ENCODE measurements at regions not wholly inside any gene's neighbourhood (a gene's known extent, or its start where the extent isn't known, plus 50 kb on each side); places are given as distances from the start of the nearest gene placed in this dataset.
"Not testable (repeated sequence)": the region's sequence is repeated elsewhere in the genome, so short reads cannot be mapped to it uniquely, and the experiment has no call there.

GRCh38 chr10:4181081-4181480 is 396.1 kb upstream of the KLF6 start:
- no peak for DNase-seq (ENCODE audit: low read depth in 2 of 3, low spot score in 2 of 3)

- DNase-seq (ENCODE audit: low read depth in 2 of 3, low spot score in 2 of 3): no peak
Measured at GRCh38 chr10:4177791-4178190, 392.8 kb upstream of the KLF6 start.

GRCh38 chr10:4176500-4177281 is 391.7 kb upstream of the KLF6 start:
- no peak for DNase-seq (ENCODE audit: low read depth in 2 of 3, low spot score in 2 of 3)

GRCh38 chr10:4174197-4174596 is 389.2 kb upstream of the KLF6 start:
- no peak for DNase-seq (ENCODE audit: low read depth in 2 of 3, low spot score in 2 of 3)

GRCh38 chr10:4170633-4171314 is 385.8 kb upstream of the KLF6 start:
- no peak for DNase-seq (ENCODE audit: low read depth in 2 of 3, low spot score in 2 of 3)

GRCh38 chr10:4170181-4170580 is 385.2 kb upstream of the KLF6 start:
- DNase-seq (ENCODE audit: low read depth in 2 of 3, low spot score in 2 of 3): no peak

GRCh38 chr10:4169448-4169847 is 384.4 kb upstream of the KLF6 start:
- no peak for DNase-seq (ENCODE audit: low read depth in 2 of 3, low spot score in 2 of 3)

GRCh38 chr10:4167216-4167615 is 382.2 kb upstream of the KLF6 start:
- no peak for DNase-seq (ENCODE audit: low read depth in 2 of 3, low spot score in 2 of 3)

- DNase-seq (ENCODE audit: low read depth in 2 of 3, low spot score in 2 of 3): no peak
Measured at GRCh38 chr10:4162571-4163286, 377.7 kb upstream of the KLF6 start.

- DNase-seq (ENCODE audit: low read depth in 2 of 3, low spot score in 2 of 3): no peak
Measured at GRCh38 chr10:4159173-4159572, 374.2 kb upstream of the KLF6 start.

GRCh38 chr10:4154191-4154715 is 369.2 kb upstream of the KLF6 start:
- DNase-seq (ENCODE audit: low read depth in 2 of 3, low spot score in 2 of 3): no peak

GRCh38 chr10:4151466-4151865 is 366.5 kb upstream of the KLF6 start:
- DNase-seq (ENCODE audit: low read depth in 2 of 3, low spot score in 2 of 3): no peak

- DNase-seq (ENCODE audit: low read depth in 2 of 3, low spot score in 2 of 3): no peak
Measured at GRCh38 chr10:4150676-4151075, 365.7 kb upstream of the KLF6 start.

- DNase-seq (ENCODE audit: low read depth in 2 of 3, low spot score in 2 of 3): not testable (repeated sequence)
Measured at GRCh38 chr10:4149460-4149859, 364.5 kb upstream of the KLF6 start.

GRCh38 chr10:4147245-4147644 is 362.2 kb upstream of the KLF6 start:
- DNase-seq (ENCODE audit: low read depth in 2 of 3, low spot score in 2 of 3): no peak

- no peak for DNase-seq (ENCODE audit: low read depth in 2 of 3, low spot score in 2 of 3)
Measured at GRCh38 chr10:4144817-4145216, 359.8 kb upstream of the KLF6 start.

GRCh38 chr10:4141471-4141870 is 356.5 kb upstream of the KLF6 start:
- DNase-seq (ENCODE audit: low read depth in 2 of 3, low spot score in 2 of 3): no peak

- DNase-seq (ENCODE audit: low read depth in 2 of 3, low spot score in 2 of 3): no peak
Measured at GRCh38 chr10:4138146-4138721, 353.2 kb upstream of the KLF6 start.

GRCh38 chr10:4137299-4137698 is 352.3 kb upstream of the KLF6 start:
- DNase-seq (ENCODE audit: low read depth in 2 of 3, low spot score in 2 of 3): no peak

- no peak for DNase-seq (ENCODE audit: low read depth in 2 of 3, low spot score in 2 of 3)
Measured at GRCh38 chr10:4136121-4136520, 351.1 kb upstream of the KLF6 start.

GRCh38 chr10:4132216-4132556 is 347.2 kb upstream of the KLF6 start:
- no peak for DNase-seq (ENCODE audit: low read depth in 2 of 3, low spot score in 2 of 3)

Measured in activated CD8-positive, alpha-beta memory T cell treated with anti-CD3 and anti-CD28 coated beads for 48 hours (primary cell).